ENCODE measurements at regions not wholly inside any gene's neighbourhood (a gene's known extent, or its start where the extent isn't known, plus 50 kb on each side); places are given as distances from the start of the nearest gene placed in this dataset.

- CTCF ChIA-PET = interaction anchor here (1.0 kb wide), 1 partner anchor 587 kb away, joined by 3 read pairs; no protein-coding TSS in a partner anchor
- H3K27ac ChIP-seq (ENCODE audit: insufficient read depth, low read length) = no peak overlapping the region
- H3K4me2 ChIP-seq (ENCODE audit: low read depth, low read length) = no peak overlapping the region
- dilution Hi-C loops (cut with HindIII; ENCODE audit: low sequenced_read_pairs, unreplicated experiment) = no loop called here
- POLR2A ChIA-PET (ENCODE audit: unreplicated experiment) = no interaction called here
- no peak overlapping the region for H2AK5ac ChIP-seq (ENCODE audit: low read depth, low read length)
- no peaks in the 10 kb centered on the region for H3K27me3 ChIP-seq (ENCODE audit: control insufficient read depth, insufficient read depth, low read length)
- H4K91ac ChIP-seq (ENCODE audit: insufficient read depth, low read depth, low read length) = no peak overlapping the region
- no peak overlapping the region for H4K8ac ChIP-seq (ENCODE audit: low read depth in 2 of 2, low read length in 2 of 2)
- no peak overlapping the region for H2BK15ac ChIP-seq (ENCODE audit: low read depth, low read length)
- BruUV-seq (replicated peaks) = no TSS peak
- intact Hi-C loops (cut with micrococcal nuclease) = no loop called here
- in situ Hi-C loops (cut with MboI; ENCODE audit: low sequenced_read_pairs) = no loop called here
- no peaks in the 10 kb centered on the region for H3K9me1 ChIP-seq (ENCODE audit: insufficient read depth, low read length)
- ATAC-seq (ENCODE audit: low read depth) (no peak), DNase-seq (no peak)
- no peaks in the 10 kb centered on the region for H3K36me3 ChIP-seq (ENCODE audit: control insufficient read depth, insufficient read depth, low read length)
- no peak overlapping the region for H2AFZ ChIP-seq (replicated peaks; ENCODE audit: low read length, poor library complexity)
- H3K14ac ChIP-seq (replicated peaks; ENCODE audit: low read depth, low read length) = no peak overlapping the region
- H3K4ac ChIP-seq (ENCODE audit: low read depth, low read length) = no peak overlapping the region
- peaks cover 15% of the 10 kb centered on the region for H3K9me3 ChIP-seq (ENCODE audit: control insufficient read depth, insufficient read depth, low read length)
- H3K4me1 ChIP-seq (ENCODE audit: control insufficient read depth, insufficient read depth, low read length) = no peaks in the 10 kb centered on the region
- no peak overlapping the region for H3K56ac ChIP-seq (ENCODE audit: extremely low read depth, insufficient read depth, low read length)
- no peak overlapping the region for H3K23ac ChIP-seq (ENCODE audit: low read depth, low read length)
- H3K18ac ChIP-seq (ENCODE audit: low read depth, low read length) = no peak overlapping the region
- H3K4me3 ChIP-seq (ENCODE audit: insufficient read depth, low read depth, low read length) = no peak overlapping the region
- WGBS, 2 experiments (ENCODE audit: extremely low coverage in 2 of 2, insufficient read length in 1 of 2) = no CpG with 5 or more reads among the region's 6 CpGs
- no peak overlapping the region for H2BK5ac ChIP-seq (ENCODE audit: low read depth, low read length, poor library complexity, severe bottlenecking)
- no peaks in the 10 kb centered on the region for H4K20me1 ChIP-seq (ENCODE audit: insufficient read depth, low read length)
- H4K5ac ChIP-seq (ENCODE audit: low read depth, low read length) = no peak overlapping the region
- no peak overlapping the region for H2BK20ac ChIP-seq (ENCODE audit: low read depth, low read length)
- no peak overlapping the region for H2AK9ac ChIP-seq (replicated peaks; ENCODE audit: low read depth, low read length, poor library complexity)
- H2BK120ac ChIP-seq (ENCODE audit: low read depth, low read length) = no peak overlapping the region
- no peaks in the 10 kb centered on the region for H3K79me1 ChIP-seq (ENCODE audit: low read depth in 1 of 2, low read length in 2 of 2)
- TF ChIP-seq NFE2L2 (IDR thresholded peaks at IDR 0.05; ENCODE audit: low read depth, low read length) (no peak), RCOR1 (IDR thresholded peaks at IDR 0.05; ENCODE audit: insufficient replicate concordance, low read length) (no peak), CEBPB (IDR thresholded peaks at IDR 0.05; ENCODE audit: low read depth, low read length) (no peak), SMC3 (IDR thresholded peaks at IDR 0.05; ENCODE audit: low read depth, low read length) (no peak), POLR2A (IDR thresholded peaks at IDR 0.05; ENCODE audit: low read depth, low read length) (no peak), RAD21 (IDR thresholded peaks at IDR 0.05; ENCODE audit: low read length) (no peak), BHLHE40 (IDR thresholded peaks at IDR 0.05; ENCODE audit: low read depth, low read length) (no peak)
- TF ChIP-seq, protein P1, sequence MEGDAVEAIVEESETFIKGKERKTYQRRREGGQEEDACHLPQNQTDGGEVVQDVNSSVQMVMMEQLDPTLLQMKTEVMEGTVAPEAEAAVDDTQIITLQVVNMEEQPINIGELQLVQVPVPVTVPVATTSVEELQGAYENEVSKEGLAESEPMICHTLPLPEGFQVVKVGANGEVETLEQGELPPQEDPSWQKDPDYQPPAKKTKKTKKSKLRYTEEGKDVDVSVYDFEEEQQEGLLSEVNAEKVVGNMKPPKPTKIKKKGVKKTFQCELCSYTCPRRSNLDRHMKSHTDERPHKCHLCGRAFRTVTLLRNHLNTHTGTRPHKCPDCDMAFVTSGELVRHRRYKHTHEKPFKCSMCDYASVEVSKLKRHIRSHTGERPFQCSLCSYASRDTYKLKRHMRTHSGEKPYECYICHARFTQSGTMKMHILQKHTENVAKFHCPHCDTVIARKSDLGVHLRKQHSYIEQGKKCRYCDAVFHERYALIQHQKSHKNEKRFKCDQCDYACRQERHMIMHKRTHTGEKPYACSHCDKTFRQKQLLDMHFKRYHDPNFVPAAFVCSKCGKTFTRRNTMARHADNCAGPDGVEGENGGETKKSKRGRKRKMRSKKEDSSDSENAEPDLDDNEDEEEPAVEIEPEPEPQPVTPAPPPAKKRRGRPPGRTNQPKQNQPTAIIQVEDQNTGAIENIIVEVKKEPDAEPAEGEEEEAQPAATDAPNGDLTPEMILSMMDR (conservative IDR thresholded peaks at IDR 0.05; ENCODE audit: low read depth, low read length) = no peak
- no peak overlapping the region for H3K9ac ChIP-seq (ENCODE audit: low read depth, low read length)
Observed at GRCh38 chr1:213535679-213536078, 452.1 kb upstream of the PROX1 start.

Measured in IMR-90 (cell line).